ENCODE measurements at regions not wholly inside any gene's neighbourhood (a gene's known extent, or its start where the extent isn't known, plus 50 kb on each side); places are given as distances from the start of the nearest gene placed in this dataset.

DNA sequence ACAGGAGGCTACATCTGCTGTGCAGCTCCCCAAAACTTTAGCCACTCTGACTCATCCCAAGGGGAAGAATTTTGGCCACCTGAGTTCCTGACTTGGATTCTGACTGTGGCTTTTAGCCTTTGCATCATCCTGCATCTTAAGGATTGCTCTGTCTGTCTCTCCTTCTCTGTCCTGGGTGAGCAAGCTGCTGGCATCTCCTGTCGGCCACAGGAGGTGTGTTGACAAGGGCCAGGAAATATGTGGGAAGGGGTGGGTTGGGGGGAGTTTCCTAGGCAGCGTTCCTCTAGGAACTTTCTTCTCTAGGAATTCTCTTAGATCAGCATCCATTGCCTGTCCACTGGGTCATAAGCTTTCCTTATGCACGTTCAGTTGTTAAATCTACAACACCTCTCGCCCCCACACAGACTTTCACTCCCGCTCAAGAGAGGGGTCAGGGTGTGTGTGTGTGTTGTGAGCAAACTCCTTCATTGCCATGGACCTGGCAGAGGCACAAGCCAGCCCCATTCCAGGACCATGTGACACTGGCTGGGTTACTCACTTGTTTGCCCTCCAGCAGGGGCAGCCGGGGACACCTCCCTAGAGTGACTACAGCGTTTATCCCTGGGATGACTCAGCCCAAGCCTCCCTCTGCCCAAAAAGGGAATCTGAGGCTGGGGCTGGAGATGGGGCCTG, 145.0 kb upstream of the DUSP10 start:
- Histone ChIP-seq H3K9me3 (ENCODE audit: low read length) (no peaks in the 10 kb centered on the region), H4K20me1 (ENCODE audit: insufficient read depth, low read depth, low read length) (no peaks in the 10 kb centered on the region), H3K79me2 (ENCODE audit: low read length) (no peaks in the 10 kb centered on the region), H3K27me3 (ENCODE audit: low read length) (no peaks in the 10 kb centered on the region), H3K36me3 (ENCODE audit: insufficient read depth, low read length) (no peaks in the 10 kb centered on the region), H3K4me3 (ENCODE audit: low read length) (no peak overlapping the region), H3K4me2 (ENCODE audit: low read depth, low read length, poor library complexity, severe bottlenecking) (no peak overlapping the region), H3K4me1 (ENCODE audit: low read length) (no peaks in the 10 kb centered on the region), H3K9me2 (replicated peaks; ENCODE audit: insufficient read depth, low read length) (no peaks in the 10 kb centered on the region), H2AFZ (ENCODE audit: low read length) (no peak overlapping the region), H3K27ac (ENCODE audit: low read length) (no peak overlapping the region), H3K9ac (ENCODE audit: low read length) (no peak overlapping the region)
- no peak for DNase-seq

GRCh38 chr1:221886311-221886710, 144.4 kb upstream of the DUSP10 start:
- no peak for DNase-seq
- no peak overlapping the region for H3K4me2 ChIP-seq (ENCODE audit: low read depth, low read length, poor library complexity, severe bottlenecking)

GRCh38 chr1:221884821-221885220, 142.9 kb upstream of the DUSP10 start:
- H3K79me2 ChIP-seq (ENCODE audit: low read length): no peaks in the 10 kb centered on the region
- no peak overlapping the region for H2AFZ ChIP-seq (ENCODE audit: low read length)
- no peaks in the 10 kb centered on the region for H3K27me3 ChIP-seq (ENCODE audit: low read length)
- no peaks in the 10 kb centered on the region for H4K20me1 ChIP-seq (ENCODE audit: insufficient read depth, low read depth, low read length)
- no peaks in the 10 kb centered on the region for H3K4me1 ChIP-seq (ENCODE audit: low read length)
- no peak overlapping the region for H3K27ac ChIP-seq (ENCODE audit: low read length)
- H3K36me3 ChIP-seq (ENCODE audit: insufficient read depth, low read length): no peaks in the 10 kb centered on the region
- no peak for DNase-seq
- no peaks in the 10 kb centered on the region for H3K9me3 ChIP-seq (ENCODE audit: low read length)
- no peak overlapping the region for H3K9ac ChIP-seq (ENCODE audit: low read length)
- no peak overlapping the region for H3K4me3 ChIP-seq (ENCODE audit: low read length)
- H3K9me2 ChIP-seq (replicated peaks; ENCODE audit: insufficient read depth, low read length): no peaks in the 10 kb centered on the region
- H3K4me2 ChIP-seq (ENCODE audit: low read depth, low read length, poor library complexity, severe bottlenecking): no peak overlapping the region

More at GRCh38 chr1:221886311-221886710, 144.4 kb upstream of the DUSP10 start:
- Histone ChIP-seq H3K4me3 (ENCODE audit: low read length) (no peak overlapping the region), H2AFZ (ENCODE audit: low read length) (no peak overlapping the region), H4K20me1 (ENCODE audit: insufficient read depth, low read depth, low read length) (no peaks in the 10 kb centered on the region), H3K27ac (ENCODE audit: low read length) (no peak overlapping the region), H3K27me3 (ENCODE audit: low read length) (no peaks in the 10 kb centered on the region), H3K9ac (ENCODE audit: low read length) (no peak overlapping the region), H3K36me3 (ENCODE audit: insufficient read depth, low read length) (no peaks in the 10 kb centered on the region), H3K9me2 (replicated peaks; ENCODE audit: insufficient read depth, low read length) (no peaks in the 10 kb centered on the region), H3K79me2 (ENCODE audit: low read length) (no peaks in the 10 kb centered on the region), H3K4me1 (ENCODE audit: low read length) (no peaks in the 10 kb centered on the region), H3K9me3 (ENCODE audit: low read length) (no peaks in the 10 kb centered on the region)

- Histone ChIP-seq H3K9me2 (replicated peaks; ENCODE audit: insufficient read depth, low read length) (no peaks in the 10 kb centered on the region), H3K79me2 (ENCODE audit: low read length) (no peaks in the 10 kb centered on the region), H2AFZ (ENCODE audit: low read length) (no peak overlapping the region), H3K27ac (ENCODE audit: low read length) (no peak overlapping the region), H3K9ac (ENCODE audit: low read length) (no peak overlapping the region), H3K4me1 (ENCODE audit: low read length) (no peaks in the 10 kb centered on the region), H4K20me1 (ENCODE audit: insufficient read depth, low read depth, low read length) (no peaks in the 10 kb centered on the region), H3K4me2 (ENCODE audit: low read depth, low read length, poor library complexity, severe bottlenecking) (no peak overlapping the region), H3K4me3 (ENCODE audit: low read length) (no peak overlapping the region), H3K36me3 (ENCODE audit: insufficient read depth, low read length) (no peaks in the 10 kb centered on the region), H3K27me3 (ENCODE audit: low read length) (no peaks in the 10 kb centered on the region), H3K9me3 (ENCODE audit: low read length) (no peaks in the 10 kb centered on the region)
- no peak for DNase-seq
Measured at GRCh38 chr1:221881805-221882581, 140.1 kb upstream of the DUSP10 start.

GRCh38 chr1:221880182-221880581, 138.3 kb upstream of the DUSP10 start:
- Histone ChIP-seq H3K27me3 (ENCODE audit: low read length) (no peaks in the 10 kb centered on the region), H3K9ac (ENCODE audit: low read length) (no peak overlapping the region), H3K79me2 (ENCODE audit: low read length) (no peaks in the 10 kb centered on the region), H3K4me3 (ENCODE audit: low read length) (no peak overlapping the region), H3K4me1 (ENCODE audit: low read length) (no peaks in the 10 kb centered on the region), H3K27ac (ENCODE audit: low read length) (no peak overlapping the region), H3K4me2 (ENCODE audit: low read depth, low read length, poor library complexity, severe bottlenecking) (no peak overlapping the region), H3K9me3 (ENCODE audit: low read length) (no peaks in the 10 kb centered on the region), H3K36me3 (ENCODE audit: insufficient read depth, low read length) (no peaks in the 10 kb centered on the region), H4K20me1 (ENCODE audit: insufficient read depth, low read depth, low read length) (no peaks in the 10 kb centered on the region), H2AFZ (ENCODE audit: low read length) (no peak overlapping the region), H3K9me2 (replicated peaks; ENCODE audit: insufficient read depth, low read length) (no peaks in the 10 kb centered on the region)
- no peak for DNase-seq

- H3K4me1 ChIP-seq (ENCODE audit: low read length): no peaks in the 10 kb centered on the region
- no peaks in the 10 kb centered on the region for H3K9me2 ChIP-seq (replicated peaks; ENCODE audit: insufficient read depth, low read length)
- no peak overlapping the region for H3K27ac ChIP-seq (ENCODE audit: low read length)
- H3K27me3 ChIP-seq (ENCODE audit: low read length): no peaks in the 10 kb centered on the region
- H3K9me3 ChIP-seq (ENCODE audit: low read length): no peaks in the 10 kb centered on the region
- no peaks in the 10 kb centered on the region for H4K20me1 ChIP-seq (ENCODE audit: insufficient read depth, low read depth, low read length)
- H3K4me3 ChIP-seq (ENCODE audit: low read length): no peak overlapping the region
- no peak overlapping the region for H3K9ac ChIP-seq (ENCODE audit: low read length)
- no peaks in the 10 kb centered on the region for H3K79me2 ChIP-seq (ENCODE audit: low read length)
- H3K36me3 ChIP-seq (ENCODE audit: insufficient read depth, low read length): no peaks in the 10 kb centered on the region
- DNase-seq: no peak
- H3K4me2 ChIP-seq (ENCODE audit: low read depth, low read length, poor library complexity, severe bottlenecking): no peak overlapping the region
- no peak overlapping the region for H2AFZ ChIP-seq (ENCODE audit: low read length)
Measured at GRCh38 chr1:221878134-221878533, 136.2 kb upstream of the DUSP10 start.

DNA sequence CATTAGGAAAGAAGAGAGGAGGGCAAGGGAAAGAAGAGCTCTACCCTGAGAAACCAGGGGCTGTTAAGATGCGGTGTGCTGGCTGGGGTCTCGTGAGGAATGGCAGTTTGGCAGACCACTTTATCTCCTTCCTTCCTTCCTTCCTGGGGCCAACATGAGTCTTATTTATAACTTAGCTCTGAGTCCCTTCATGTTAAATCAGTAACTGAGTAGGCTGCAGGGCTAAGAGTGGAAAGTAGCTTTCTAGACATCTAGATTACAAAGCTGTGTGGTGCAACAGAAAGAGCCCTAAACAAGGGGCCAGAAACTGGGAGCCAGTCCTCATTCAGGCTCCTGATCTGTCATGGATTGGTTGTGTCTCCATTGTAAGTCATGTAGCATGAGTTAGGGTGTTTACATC, 135.4 kb upstream of the DUSP10 start:
- Histone ChIP-seq H3K4me3 (ENCODE audit: low read length) (no peak overlapping the region), H3K27me3 (ENCODE audit: low read length) (no peaks in the 10 kb centered on the region), H3K9me2 (replicated peaks; ENCODE audit: insufficient read depth, low read length) (no peaks in the 10 kb centered on the region), H3K36me3 (ENCODE audit: insufficient read depth, low read length) (no peaks in the 10 kb centered on the region), H4K20me1 (ENCODE audit: insufficient read depth, low read depth, low read length) (no peaks in the 10 kb centered on the region), H3K27ac (ENCODE audit: low read length) (no peak overlapping the region), H3K9me3 (ENCODE audit: low read length) (no peaks in the 10 kb centered on the region), H3K9ac (ENCODE audit: low read length) (no peak overlapping the region), H3K79me2 (ENCODE audit: low read length) (no peaks in the 10 kb centered on the region), H3K4me1 (ENCODE audit: low read length) (no peaks in the 10 kb centered on the region), H2AFZ (ENCODE audit: low read length) (no peak overlapping the region), H3K4me2 (ENCODE audit: low read depth, low read length, poor library complexity, severe bottlenecking) (no peak overlapping the region)
- DNase-seq: no peak

DNA sequence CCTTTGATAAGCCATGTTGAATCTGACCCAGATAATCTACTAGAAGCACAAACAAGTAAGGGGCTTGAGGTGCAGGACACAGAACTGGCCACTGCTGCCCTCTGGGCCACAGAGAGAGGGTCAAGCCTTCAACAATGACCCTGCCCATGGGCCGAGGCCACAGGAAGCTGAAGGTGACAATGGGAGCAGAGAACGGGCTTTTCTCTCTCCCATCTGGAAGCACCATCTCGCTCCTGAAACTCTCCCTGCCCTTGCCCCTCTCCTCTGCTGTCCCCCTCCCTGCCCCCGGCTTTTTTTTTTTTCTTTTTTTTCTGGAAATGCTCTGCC, 133.1 kb upstream of the DUSP10 start:
- H4K20me1 ChIP-seq (ENCODE audit: insufficient read depth, low read depth, low read length): no peaks in the 10 kb centered on the region
- H2AFZ ChIP-seq (ENCODE audit: low read length): no peak overlapping the region

More for the DNA sequence above, 133.1 kb upstream of the DUSP10 start:
- no peak overlapping the region for H3K9ac ChIP-seq (ENCODE audit: low read length)
- H3K4me2 ChIP-seq (ENCODE audit: low read depth, low read length, poor library complexity, severe bottlenecking): no peak overlapping the region
- no peaks in the 10 kb centered on the region for H3K79me2 ChIP-seq (ENCODE audit: low read length)
- no peak for DNase-seq
- H3K4me3 ChIP-seq (ENCODE audit: low read length): no peak overlapping the region
- no peaks in the 10 kb centered on the region for H3K27me3 ChIP-seq (ENCODE audit: low read length)
- H3K4me1 ChIP-seq (ENCODE audit: low read length): no peaks in the 10 kb centered on the region
- H3K9me3 ChIP-seq (ENCODE audit: low read length): no peaks in the 10 kb centered on the region
- no peak overlapping the region for H3K27ac ChIP-seq (ENCODE audit: low read length)
- H3K36me3 ChIP-seq (ENCODE audit: insufficient read depth, low read length): no peaks in the 10 kb centered on the region
- no peaks in the 10 kb centered on the region for H3K9me2 ChIP-seq (replicated peaks; ENCODE audit: insufficient read depth, low read length)

Data from Karpas-422 (cell line).